GM18909 (cell line): ENCODE measurements at regions not wholly inside any gene's neighbourhood (a gene's known extent, or its start where the extent isn't known, plus 50 kb on each side); places are given as distances from the start of the nearest gene placed in this dataset.

Source experiments
- ATAC-seq: cut with Tn5 transposase; IDR thresholded peaks from one replicate; pipeline ENCODE4 v1.9.1; 2021; ENCODE audit warnings: mild to moderate bottlenecking; ENCODE audit not compliant: unreplicated experiment, poor library complexity

DNA sequence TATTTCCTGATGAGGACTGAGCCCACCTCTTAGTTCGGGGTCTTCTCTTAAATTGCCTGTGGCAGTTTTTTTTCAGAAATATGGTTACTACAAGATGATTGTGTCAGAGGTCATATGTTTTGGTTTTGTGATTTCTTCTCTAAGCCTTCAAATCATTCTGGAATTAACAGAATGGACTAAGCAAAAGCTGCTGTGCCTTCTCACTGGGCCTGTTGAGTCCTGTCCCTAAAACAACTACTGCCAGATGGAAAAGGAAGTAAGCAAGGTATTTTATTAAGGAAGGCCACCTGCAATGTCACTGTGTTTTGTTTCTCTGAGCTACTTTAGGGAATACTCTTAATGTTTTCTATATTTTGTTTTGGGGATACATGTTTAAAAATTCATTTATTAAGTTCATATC is 470.8 kb downstream of the PCDH20 start:
- ATAC-seq: no peak

DNA sequence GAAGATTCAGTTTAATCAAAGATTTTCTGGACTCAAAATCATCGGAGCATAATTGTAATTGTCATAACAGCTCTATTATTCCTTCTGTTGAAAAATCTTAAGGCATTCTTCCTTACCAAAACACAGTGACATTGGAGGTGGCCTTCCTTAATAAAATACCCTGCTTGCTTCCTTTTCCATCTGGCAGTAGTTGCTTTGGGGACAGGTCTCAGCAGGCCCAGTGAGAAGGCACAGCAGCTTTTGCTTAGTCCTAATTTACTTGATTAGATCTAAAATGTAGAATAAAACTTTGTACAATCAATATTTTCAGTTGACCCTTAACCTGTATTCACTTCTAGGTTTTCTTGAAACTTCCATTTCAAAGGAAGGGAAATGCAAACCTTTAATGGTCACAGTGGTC is 471.6 kb downstream of the PCDH20 start:
- no peak for ATAC-seq

DNA sequence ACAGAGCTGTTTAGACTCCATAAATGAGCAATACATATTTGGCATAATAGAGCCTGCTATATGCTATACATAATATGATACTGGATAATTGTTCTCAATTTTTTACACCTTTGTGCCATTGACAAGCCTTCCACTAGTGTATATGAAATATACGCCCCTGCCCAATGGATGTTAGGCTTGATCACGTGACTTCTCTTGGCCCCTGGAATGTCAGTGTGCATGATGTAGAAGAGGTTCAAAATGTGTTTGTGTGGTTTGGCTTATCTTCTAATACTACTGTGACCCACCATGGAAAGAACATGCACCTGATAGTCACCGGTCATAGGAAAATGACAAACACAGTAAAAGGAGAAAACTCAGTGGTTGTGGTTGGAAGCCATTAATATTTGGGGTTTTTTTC is 479.4 kb downstream of the PCDH20 start:
- no peak for ATAC-seq

DNA sequence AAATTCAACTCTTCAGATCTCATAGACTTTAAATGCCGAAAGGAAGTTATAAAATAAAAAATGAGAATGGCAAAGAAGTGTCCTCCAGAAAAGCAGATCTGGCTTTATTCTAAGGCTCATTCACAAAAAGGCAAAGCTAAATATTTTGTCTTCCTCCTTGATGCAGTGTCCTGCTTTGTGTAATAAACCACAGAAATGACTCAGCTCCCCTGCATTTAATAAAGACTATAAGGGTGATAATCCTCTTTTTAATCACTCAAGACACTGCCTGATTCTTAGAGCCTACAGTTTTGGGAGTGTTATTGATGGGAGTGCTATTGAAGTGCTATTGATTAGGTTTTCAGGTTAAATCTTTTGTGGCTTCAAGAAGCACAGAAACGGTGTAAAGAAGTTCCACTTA is 482.0 kb downstream of the PCDH20 start:
- no peak for ATAC-seq

DNA sequence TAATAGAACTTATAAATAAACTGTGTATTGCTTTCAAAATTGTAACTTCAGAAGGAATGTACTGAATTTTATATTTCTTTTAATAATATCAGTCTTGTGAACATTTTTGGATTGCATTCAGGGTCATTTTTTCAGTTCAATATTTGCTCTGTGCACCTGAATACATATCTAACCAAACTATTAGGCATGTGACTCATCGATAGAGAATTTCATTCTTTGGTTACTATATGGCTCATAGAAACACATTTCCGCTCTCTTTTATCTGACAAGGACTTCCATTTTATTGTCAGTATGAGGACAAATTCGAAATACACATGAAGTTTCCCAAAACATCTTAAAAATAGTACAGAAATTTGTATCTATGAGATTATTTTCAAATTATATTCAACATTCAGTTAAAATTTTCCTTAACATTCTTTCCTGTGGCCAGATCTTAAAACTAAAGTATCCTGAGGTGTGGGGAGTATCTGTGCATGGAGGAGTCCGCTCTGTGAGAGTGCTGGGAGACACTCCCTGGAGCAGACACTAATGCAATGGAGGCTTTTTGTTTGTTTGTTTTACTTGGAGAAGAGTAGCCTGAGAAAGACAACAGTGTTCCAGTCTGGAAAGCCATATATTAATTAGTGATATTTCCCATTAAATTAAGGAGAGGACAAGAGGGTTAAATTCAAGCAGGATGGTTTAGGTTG is 483.6 kb downstream of the PCDH20 start:
- no peak for ATAC-seq

DNA sequence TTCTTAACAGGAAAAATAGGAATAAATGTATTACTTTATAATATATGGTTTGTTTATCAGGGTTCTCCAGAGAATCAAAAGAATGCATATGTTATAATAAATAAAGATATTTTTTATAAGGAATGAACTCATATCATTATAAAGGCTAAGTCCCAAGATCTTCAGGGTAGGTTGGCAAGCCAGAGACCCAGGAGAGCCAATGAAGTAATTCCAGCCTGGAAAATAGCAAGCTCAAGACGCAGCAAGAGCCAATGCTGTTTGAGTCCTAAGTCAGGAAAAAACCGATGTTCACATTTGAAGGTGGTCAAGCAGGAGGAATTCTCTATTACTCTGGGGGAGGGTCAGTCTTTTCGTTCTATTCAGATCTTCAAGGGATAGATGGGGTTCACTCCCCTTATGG is 490.0 kb downstream of the PCDH20 start:
- ATAC-seq: no peak

DNA sequence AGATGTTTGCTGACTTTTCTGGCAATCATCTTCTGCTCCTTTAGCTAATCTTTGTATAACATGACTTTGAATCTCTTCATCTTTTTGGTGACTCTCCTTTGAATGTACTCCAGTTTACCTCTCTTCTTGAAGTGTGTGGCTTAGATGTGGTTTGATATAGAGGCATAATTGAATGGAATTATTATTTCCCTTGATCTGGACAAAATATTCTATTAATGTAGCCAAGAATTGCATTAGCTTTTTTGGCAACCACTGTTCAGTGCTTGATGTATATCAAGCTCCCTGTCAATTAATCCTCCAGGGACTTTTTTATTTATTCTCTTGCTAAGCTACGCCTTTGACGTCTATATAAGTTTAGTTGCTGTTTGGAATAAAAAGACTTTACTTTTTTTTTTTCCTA is 490.8 kb downstream of the PCDH20 start:
- no peak for ATAC-seq

DNA sequence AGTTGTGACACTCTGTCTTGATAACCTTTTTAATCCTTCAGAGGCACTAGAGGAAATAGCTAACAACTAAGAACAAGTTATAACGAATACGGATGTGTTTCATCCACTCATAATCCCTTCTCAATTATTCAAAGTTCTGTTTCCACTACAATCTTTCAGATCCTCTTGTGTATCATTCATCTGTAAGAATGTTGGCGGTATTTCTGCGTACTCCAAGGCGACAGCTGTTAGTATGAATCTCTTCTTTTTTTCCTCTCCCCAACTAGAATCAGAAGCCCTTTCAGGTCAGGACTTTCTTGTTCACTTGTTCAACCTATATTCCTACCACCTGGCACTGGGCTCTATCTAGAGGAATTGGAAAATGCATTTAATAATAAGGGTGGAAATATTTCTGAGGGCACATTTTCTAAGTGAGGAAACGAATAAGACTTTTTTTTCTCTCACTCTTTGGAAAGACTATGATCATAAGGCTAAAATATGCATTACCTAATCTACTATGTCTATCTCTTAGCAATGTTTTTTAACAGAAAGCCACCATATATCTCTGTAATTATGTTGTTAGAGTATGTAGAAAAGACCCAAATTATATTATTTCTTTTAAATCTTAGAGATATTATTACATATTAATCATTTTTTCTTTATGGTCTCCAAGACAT is 492.9 kb downstream of the PCDH20 start:
- ATAC-seq: no peak

DNA sequence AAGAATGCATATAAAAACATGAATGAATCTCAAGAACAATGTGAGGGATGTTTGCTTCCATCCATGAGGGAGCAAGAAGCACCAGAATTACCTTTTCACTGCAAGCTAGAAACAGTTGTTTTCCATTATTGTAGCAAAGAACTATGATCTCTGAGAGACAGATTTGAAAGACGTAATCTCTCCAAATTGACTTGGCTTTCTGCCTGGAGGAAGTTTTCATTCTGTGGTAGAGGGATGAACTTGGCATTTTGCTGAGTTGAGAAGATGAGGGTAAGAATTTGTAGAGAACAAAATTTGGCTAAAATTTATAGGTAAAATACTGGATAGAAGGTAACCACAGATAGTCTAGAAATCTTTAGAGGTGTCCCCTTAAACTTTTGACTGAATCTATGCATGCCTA is 496.8 kb downstream of the TDRD3 start:
- no peak for ATAC-seq

DNA sequence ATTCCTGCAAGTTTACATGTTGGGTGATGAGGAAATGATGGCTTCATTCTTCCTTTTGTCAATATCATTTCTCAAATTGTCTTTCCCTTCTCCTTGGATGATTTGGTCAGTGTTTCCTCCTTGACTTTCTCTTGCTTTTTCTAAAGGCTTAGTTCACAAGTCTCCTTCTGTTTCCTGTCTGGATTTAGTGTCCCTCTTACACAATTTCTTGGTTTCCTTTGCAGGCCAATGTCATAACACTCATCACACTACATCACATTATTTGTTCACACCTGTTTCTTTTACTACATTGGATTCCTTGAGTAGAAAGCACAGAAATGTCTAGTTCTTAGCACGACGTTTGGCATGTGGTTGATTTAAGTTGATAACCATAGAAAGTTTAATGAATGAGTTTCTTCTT is 490.7 kb downstream of the TDRD3 start:
- ATAC-seq: no peak

DNA sequence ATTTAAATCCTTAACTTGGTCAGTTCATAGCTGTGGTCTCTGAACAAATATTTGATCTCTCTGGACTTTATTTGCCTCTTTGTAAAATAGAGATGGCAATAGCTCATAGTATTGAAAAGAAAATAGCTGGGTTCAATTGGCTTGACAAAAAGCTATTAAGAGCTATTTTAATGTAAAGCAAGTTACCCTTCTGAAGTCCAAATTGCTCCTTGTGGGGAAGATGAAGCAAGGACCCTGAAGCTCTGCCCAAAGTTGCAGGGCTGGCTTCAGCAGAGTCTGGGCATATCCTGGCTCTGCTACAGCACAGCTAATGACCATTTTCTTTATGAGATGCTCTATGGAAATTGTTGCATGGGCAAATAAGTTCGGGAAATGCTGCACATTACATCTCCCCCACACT is 484.5 kb downstream of the TDRD3 start:
- no peak for ATAC-seq

DNA sequence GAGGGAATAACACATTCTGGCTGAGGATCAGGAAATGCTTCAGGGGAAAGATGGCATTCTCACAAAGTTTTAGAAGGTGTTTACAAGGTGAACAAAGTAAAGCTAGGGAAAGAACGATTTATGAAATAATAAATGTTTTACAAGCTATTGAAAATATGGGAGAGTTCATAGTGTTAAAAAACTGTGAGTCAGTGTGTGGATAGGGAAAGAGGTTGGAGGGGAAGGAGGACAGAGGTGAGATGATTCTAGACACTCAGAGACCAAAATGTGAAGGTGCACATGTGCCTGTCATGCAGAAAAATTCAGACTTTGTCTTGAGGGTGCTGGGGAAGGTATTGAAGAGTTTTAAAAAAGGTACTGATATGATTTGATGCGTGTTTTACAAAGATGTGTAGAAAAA is 476.1 kb downstream of the TDRD3 start:
- ATAC-seq: no peak

DNA sequence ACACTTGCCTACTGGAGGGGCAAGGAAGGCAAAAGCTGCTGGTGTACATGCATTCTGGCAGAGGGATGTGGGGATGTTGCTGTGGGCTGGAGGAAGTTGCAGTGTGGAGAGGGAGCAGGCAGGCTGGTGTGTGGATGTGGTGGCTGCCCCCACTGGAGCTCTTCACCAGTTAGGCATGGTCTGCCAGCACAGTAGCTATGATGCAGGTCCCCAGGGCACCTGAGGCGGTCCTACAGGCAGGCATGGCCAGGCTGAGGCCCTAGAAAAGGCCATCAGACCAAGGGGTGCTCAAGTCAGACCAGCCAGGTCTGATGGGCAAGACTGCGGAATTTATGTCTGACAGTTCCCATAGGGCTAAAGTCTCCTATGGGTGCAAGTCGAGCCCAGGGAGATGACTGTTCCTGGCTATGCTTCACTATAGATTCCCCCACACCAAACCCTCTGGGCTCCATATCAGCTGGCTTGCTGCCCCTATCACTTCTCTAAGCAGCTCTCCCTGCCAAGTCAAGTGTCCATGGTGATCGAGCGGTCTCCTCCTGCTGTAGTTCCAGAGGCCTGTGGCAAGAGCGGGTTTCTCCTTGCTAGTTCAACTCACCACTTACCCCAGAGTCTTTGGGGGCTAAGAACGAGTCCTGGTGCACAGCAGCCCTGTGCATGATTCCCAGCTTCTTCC is 473.1 kb downstream of the TDRD3 start:
- no peak for ATAC-seq

DNA sequence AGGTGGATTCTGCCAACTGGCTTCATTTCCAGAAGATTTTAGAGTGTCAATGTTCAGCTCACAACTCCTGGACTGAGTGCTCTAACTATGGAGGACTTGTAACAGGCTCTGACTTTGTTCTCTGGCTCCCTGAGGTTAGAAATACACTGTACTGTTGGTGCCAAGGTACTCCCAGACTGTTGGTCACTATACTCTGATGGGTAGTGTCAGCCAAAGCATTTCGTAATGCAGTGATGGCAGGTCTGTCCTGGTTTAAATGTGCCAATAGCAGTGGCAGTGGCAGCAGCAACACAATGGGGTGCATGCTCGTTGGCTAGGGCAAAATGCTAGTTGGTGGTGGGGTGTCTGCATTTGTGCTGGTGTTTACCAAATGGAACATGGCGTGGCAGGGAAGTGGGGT is 472.2 kb downstream of the TDRD3 start:
- ATAC-seq: no peak

DNA sequence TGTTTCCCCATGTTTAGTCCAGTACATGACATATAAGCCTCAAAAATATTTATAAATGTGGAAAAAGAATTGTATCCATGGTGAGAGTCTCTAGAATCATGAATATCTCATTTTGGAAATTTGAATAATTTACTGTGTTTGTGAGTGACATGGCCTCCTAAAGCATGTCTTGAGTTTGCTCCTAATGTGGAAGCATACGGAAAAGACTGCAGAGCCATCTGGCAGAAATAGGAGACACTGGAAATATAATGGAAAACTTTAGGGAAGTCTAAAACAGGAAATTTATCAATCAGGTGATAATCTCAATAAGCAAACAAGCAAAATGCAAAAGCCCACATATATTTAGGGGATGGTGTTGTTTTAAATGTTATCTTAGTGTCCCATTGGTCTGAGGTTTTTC is 465.0 kb downstream of the TDRD3 start:
- ATAC-seq: no peak

DNA sequence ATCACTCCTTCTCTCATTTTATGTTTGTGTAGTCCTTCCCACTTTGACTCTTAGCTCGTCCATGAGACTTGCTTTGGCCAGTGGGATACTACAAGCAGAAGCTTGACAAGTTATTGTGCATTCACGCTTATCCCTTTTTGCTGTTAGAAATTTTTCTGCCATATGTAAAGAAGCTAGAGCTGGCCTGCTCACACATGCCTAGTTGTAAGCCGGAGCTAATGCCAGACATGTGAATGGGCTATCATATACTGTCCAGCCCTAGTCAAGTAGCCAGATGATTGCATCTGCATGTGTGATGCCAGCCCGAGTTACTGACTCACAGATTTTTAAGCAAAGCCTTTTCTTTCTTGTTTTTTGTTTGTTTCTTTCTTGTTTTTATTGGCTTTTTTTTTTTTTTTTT is 460.7 kb downstream of the TDRD3 start:
- no peak for ATAC-seq

DNA sequence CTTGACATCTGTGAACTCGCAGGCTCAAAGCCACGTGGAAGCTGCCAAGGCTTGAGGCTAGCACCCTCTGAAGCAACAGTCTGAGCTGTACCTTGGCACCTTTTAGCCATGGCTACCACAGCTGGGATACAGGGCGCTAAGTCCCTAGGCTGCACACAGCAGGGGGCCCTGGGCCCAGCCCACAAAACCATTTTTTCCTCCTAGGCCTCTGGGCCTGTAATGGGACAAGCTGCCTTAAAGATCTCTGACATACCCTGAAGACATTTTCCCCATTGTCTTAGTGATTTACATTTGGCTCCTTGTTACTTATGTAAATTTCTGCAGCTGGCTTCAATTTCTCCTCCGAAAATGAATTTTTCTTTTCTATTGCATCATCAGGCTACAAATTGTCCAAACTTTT is 455.9 kb downstream of the TDRD3 start:
- ATAC-seq: no peak

DNA sequence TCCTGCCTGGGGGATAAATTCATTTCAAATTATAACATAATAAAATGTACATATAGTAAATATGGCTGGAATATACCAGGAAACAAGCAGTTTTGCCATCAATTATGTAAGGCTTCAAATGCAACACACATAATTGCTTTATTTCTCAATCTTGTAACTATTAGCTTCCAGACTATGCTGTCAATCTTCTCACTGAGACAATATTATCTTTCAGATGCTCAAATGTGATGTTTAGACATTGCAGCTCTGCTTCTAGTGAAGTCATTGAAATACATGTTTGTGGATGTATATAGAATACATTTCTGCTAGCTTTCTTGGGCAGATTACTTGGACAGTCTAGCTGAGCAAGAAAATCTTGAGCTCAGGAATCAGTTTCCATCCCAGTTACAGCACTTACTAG is 454.4 kb downstream of the TDRD3 start:
- no peak for ATAC-seq

DNA sequence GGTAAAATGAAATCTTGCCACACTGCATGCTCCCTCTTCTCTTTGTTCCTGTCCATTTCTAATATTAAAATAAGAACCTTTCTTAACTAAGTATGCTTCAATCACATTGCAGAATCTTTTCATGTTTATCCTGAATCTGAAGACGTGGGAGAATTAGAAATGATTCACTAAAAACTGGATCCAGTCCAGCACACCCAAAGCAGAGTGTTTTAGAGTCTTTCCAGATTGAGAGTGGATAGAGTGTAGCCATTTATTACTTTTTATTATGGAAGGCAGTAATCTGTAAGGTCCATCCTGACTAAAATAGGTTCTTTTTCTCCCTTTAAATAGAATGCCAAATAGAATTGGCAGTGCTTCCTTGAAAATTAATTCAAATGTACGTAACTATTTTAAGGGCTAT is 453.5 kb downstream of the TDRD3 start:
- ATAC-seq: no peak

DNA sequence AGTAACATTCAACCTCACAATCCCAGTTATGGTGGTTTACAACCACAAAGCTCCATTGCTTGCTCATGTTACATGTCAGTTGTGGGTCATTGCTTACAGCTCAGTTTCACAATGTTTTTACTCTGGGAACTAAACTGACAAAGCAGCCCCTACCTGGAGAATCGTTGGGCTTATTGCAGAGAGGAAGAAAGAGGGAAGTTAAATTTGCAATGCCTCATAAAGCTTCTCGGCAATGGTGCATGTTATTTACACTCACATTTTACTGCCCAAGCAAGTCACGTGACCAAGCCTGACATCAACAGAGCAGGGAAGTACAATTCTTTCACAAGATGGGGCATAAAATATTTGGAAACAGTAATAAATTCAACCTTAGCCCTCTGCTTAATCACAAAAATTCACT is 441.6 kb downstream of the TDRD3 start:
- ATAC-seq: no peak

DNA sequence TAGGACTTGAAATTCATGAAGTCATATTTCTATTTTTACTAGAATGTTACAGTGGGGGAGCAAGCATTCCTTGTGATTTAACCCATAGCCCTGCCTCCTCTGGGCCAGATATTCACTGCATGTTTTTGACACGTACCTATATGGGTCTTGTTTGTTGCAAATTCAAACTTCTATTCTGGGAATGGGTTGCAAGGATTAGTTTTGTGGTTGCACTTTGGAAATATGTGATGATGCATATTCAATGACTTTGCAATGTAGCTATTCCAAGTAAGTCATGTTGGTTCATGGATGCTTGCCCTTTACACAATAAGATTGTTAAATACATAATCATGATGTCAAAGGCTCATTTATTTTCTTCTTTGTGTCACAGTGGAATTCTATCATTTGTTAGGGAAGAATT is 440.8 kb downstream of the TDRD3 start:
- no peak for ATAC-seq

DNA sequence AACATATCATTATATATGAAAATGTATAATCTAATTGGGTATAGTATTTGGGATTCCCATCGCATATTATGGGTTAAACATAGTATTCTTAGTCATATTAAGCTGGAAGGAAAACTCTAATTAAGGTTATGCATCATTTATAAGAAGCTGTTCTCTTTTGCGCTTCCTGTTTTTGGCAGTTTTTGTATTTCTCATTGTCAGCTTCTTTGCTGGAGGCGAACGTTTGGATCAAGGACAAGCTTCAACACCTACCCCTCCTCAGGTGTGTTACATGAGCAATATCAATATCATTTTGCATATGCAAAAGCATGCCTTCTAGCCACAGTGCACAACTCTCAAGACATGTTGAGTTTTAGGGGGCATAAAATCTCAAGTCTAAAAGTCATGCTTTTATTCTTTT is 439.8 kb downstream of the TDRD3 start:
- no peak for ATAC-seq
